Psoas muscle (tissue), 7 donors: ENCODE measurements at regions not wholly inside any gene's neighbourhood (a gene's known extent, or its start where the extent isn't known, plus 50 kb on each side); places are given as distances from the start of the nearest gene placed in this dataset.

Source experiments
- ATAC-seq, 4 donors: fragments of 200-7000 bp; cut with Tn5 transposase; one replicate each; pipeline ENCODE4 v1.9.1; 2020; ENCODE audit warnings: moderate library complexity in 3 of 4, mild to moderate bottlenecking in 2 of 4
- DNase-seq, 2 donors: peaks; one replicate each; pipeline ENCODE4 v3.0.0-alpha.2; 2020
- H3K27ac ChIP-seq: fragments of 200-600 bp; one replicate; pipeline ENCODE4 v1.8.0; 2022
- H3K27me3 ChIP-seq, 3 donors: fragments of 200-600 bp in 1 of 3; one replicate each; pipeline versions ENCODE4 v1.6.1 to v1.8.0; 2013 to 2022; ENCODE audit warnings: low read length in 2 of 3, mild to moderate bottlenecking in 2 of 3, moderate library complexity in 1 of 3; ENCODE audit not compliant: insufficient read depth in 3 of 3
- H3K36me3 ChIP-seq, 2 donors: fragments of 200-600 bp in 1 of 2; one replicate each; pipeline versions ENCODE4 v1.6.1 to v1.8.0; 2013 to 2022; ENCODE audit warnings: low read depth in 1 of 2, mild to moderate bottlenecking in 1 of 2, moderate library complexity in 1 of 2; ENCODE audit not compliant: insufficient read depth in 1 of 2
- H3K4me1 ChIP-seq: fragments of 200-600 bp; one replicate; pipeline ENCODE4 v1.8.0; 2022
- H3K4me3 ChIP-seq: fragments of 200-600 bp; one replicate; pipeline ENCODE4 v1.8.0; 2022; ENCODE audit warnings: mild to moderate bottlenecking
- H3K9me3 ChIP-seq: fragments of 200-600 bp; one replicate; pipeline ENCODE4 v1.8.0; 2022
- CTCF ChIP-seq: fragments of 200-600 bp; IDR thresholded peaks from one replicate; pipeline ENCODE4 v1.8.0; 2022; ENCODE audit warnings: antibody characterized with exemption
- WGBS, 3 donors: extraction: QIAGEN DNeasy Blood & Tissue Kit; methylation state at CpG; one replicate each; pipeline versions ENCODE4 v1.1.6 to v1.1.7; 2013; 5-methylcytosine and 5-hydroxymethylcytosine counted together
- intact Hi-C, 2 donors: fragments of 100-400 bp; cut with DNase I; formaldehyde crosslinking; loops; one replicate each; pipeline versions ENCODE4 v1.11.0 to v1.14.2; 2022
- donor health status: healthy with polysubstance abuse.
- donor health status: DM: no; HTN: no; CAD: no; lungs with moderate emphysema.
- donor health status: Bipolar disorder and iron deficiency.
- donor health status: healthy.
- donor health status: DM: yes; HTN: yes; CAD: no.
- donor health status: DM: no; HTN: no; CAD: no.
- donor health status: DM: yes; HTN: yes; CAD: no.

GRCh38 chr2:158902005-158902398 lies 66.4 kb upstream of the TANC1 start:
- DNase-seq = no peak
- TF ChIP-seq CTCF = no peak
- intact Hi-C loops = loop anchor here in 1 of 2 donors (5.0 kb wide), 1 partner anchor 130 kb away; no protein-coding TSS in a partner anchor
- H3K27ac ChIP-seq = no peak overlapping the region
- H3K4me3 ChIP-seq = no peak overlapping the region
- no peaks in the 10 kb centered on the region for H3K9me3 ChIP-seq
- no peaks in the 10 kb centered on the region for H3K4me1 ChIP-seq
- peak in 1 of 4 donors; percentile 13 for ATAC-seq
- H3K27me3 ChIP-seq = no peaks in the 10 kb centered on the region
- 95 to 97% (median 95%) methylated on average over 2 of the region's 2 CpGs for WGBS, 3 donors
- H3K36me3 ChIP-seq = no peaks in the 10 kb centered on the region

GRCh38 chr2:158903711-158904405 lies 64.6 kb upstream of the TANC1 start:
- WGBS, 3 donors = 19 to 31% (median 20%) methylated on average over 2 of the region's 2 CpGs
- ATAC-seq = no peak

GRCh38 chr2:158904627-158905177 lies 63.7 kb upstream of the TANC1 start:
- Histone ChIP-seq H3K9me3 (no peaks in the 10 kb centered on the region), H3K27ac (no peak overlapping the region), H3K4me3 (no peak overlapping the region), H3K4me1 (no peaks in the 10 kb centered on the region), H3K27me3 (no peaks in the 10 kb centered on the region), H3K36me3 (no peaks in the 10 kb centered on the region)
- TF ChIP-seq CTCF = no peak
- DNase-seq (no peak), ATAC-seq (no peak)
- intact Hi-C loops = loop anchor here (2.0 to 5.0 kb wide), 2 partner anchors 128 to 214 kb away; no protein-coding TSS in a partner anchor
- WGBS, 3 donors = 83 to 96% (median 96%) methylated on average over 1 of the region's 1 CpG

More at GRCh38 chr2:158903711-158904405, 64.6 kb upstream of the TANC1 start:
- DNase-seq = no peak
- Histone ChIP-seq H3K36me3 (no peaks in the 10 kb centered on the region), H3K27ac (no peak overlapping the region), H3K4me3 (no peak overlapping the region), H3K4me1 (no peaks in the 10 kb centered on the region), H3K27me3 (no peaks in the 10 kb centered on the region), H3K9me3 (no peaks in the 10 kb centered on the region)
- TF ChIP-seq CTCF = no peak
- intact Hi-C loops = loop anchor here (2.0 to 5.0 kb wide), 2 partner anchors 128 to 215 kb away; no protein-coding TSS in a partner anchor

- no peak for DNase-seq
- H3K36me3 ChIP-seq = no peaks in the 10 kb centered on the region
- WGBS, 3 donors = 92 to 95% (median 94%) methylated on average over 3 of the region's 3 CpGs
- no peaks in the 10 kb centered on the region for H3K27me3 ChIP-seq
- H3K27ac ChIP-seq = no peak overlapping the region
- no peak for ATAC-seq
- no peak for TF ChIP-seq CTCF
- intact Hi-C loops = loop anchor here in 1 of 2 donors (2.0 kb wide), 1 partner anchor 213 kb away; no protein-coding TSS in a partner anchor
- H3K4me1 ChIP-seq = no peaks in the 10 kb centered on the region
- H3K9me3 ChIP-seq = no peaks in the 10 kb centered on the region
- no peak overlapping the region for H3K4me3 ChIP-seq
Observed at GRCh38 chr2:158905341-158905740, 63.1 kb upstream of the TANC1 start.
